ENCODE measurements at regions not wholly inside any gene's neighbourhood (a gene's known extent, or its start where the extent isn't known, plus 50 kb on each side); places are given as distances from the start of the nearest gene placed in this dataset.

DNA sequence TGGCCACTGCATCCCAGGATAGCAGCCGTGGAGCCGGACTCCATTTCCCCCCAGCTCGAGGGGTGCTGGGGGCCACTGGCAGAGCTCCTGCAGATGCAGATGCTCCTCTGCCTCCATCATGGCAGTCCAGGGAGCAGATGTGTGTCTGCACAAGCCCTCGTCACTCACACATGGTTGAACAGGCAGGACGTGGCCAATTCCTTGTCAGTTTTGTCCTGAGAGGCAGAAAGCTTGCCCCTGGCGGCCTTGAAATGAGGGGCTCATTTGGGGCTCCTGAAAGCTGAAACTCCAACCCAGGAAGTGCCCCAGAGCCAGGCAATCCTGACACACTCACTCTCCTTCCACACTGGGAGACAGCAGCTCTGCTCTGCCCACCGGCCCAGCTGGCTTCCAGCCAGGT is 100.9 kb upstream of the C14orf180 start:
- TF ChIP-seq, protein P1, sequence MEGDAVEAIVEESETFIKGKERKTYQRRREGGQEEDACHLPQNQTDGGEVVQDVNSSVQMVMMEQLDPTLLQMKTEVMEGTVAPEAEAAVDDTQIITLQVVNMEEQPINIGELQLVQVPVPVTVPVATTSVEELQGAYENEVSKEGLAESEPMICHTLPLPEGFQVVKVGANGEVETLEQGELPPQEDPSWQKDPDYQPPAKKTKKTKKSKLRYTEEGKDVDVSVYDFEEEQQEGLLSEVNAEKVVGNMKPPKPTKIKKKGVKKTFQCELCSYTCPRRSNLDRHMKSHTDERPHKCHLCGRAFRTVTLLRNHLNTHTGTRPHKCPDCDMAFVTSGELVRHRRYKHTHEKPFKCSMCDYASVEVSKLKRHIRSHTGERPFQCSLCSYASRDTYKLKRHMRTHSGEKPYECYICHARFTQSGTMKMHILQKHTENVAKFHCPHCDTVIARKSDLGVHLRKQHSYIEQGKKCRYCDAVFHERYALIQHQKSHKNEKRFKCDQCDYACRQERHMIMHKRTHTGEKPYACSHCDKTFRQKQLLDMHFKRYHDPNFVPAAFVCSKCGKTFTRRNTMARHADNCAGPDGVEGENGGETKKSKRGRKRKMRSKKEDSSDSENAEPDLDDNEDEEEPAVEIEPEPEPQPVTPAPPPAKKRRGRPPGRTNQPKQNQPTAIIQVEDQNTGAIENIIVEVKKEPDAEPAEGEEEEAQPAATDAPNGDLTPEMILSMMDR (IDR thresholded peaks at IDR 0.05): no peak

DNA sequence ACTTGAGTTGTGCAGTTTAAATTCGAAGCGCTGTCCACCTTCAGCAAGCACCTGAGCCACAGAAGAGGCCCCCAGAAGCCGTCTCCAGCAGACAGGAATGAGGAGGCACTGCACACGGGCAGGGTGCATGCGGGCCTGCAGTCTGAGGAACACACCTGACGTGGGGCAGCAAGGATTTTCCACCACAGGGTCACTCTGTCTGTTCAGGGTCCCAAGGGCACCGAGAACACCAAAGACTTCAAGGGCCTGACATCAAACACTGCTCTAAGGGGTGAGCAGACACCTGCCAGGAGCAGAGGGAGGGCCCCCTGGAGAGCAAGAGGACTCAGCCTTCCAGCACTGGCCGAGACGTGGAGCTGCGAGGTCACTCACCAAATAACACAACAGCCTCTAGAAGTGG is 99.7 kb upstream of the C14orf180 start:
- TF ChIP-seq, protein P1 (IDR thresholded peaks at IDR 0.05): no peak

DNA sequence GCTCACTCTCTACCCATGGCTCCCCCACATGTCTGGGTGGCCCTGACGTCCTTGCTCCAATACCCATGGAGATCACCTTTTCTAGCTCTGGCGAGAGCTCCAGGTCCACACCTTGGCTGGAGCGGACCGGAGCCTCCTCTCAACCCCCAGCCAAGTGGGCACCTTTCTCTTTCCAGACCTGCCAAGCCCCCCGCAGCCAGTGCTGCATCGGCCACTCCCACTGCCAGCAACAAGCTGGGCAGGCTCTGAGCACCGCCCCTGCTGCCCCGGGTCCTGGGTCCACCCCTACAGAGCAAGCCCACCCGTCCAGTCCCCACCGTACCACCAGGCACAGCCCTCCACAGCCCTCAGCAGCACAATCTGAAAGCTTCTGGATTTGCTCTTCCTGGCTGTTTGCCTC is 98.2 kb upstream of the C14orf180 start:
- TF ChIP-seq, protein P1 (IDR thresholded peaks at IDR 0.05): no peak

DNA sequence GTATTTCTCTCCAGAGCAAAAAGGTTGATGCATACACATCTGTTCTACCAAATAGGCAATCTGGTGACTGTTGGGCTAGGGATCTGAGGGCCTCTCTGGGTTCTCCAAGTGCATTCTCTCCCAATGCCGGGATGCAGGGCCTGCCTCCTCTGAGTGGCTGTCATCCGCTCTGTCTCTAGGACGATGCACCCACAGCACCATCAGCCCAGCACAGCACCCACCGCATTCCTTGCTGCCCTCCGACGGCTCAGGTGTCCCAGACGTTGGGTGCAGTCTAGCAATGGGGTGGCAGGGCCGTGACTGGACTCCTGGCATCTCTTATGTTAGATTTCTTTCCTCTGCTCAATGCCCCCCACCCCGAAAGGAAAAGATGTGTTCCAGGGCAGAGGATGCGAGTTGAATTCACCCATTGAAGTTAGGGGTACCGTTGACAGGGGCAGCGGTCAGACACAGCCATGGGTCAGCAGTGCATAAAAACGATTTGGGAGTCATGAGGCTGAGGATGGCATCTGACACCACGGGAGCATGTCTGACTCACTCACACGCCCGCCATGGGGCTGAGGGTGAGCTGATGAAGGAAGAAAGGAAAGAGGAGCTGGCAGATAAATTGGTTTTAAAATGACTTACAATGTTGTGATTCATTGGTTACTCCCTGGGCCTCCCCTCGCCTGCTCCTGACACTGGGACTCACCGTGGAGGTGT is 93.2 kb upstream of the C14orf180 start:
- TF ChIP-seq, protein P1 (IDR thresholded peaks at IDR 0.05): no peak

DNA sequence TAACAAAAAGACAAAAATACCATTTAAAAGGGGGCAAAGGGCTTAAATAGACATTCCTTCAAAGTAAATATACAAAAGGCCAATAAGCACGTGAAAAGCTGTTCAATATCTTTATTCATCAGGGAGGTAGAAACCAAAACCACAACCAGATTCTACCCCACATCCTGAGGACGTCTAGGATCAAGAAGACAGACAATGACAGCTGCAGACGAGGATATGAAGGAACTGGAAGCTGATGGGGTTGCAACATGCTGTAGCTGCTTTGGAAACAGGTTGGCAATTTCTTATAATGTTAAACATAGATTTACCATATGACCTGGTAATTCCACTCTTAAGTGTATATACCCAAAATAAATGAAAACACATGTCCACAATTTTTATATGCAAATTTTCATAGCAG is 85.1 kb upstream of the C14orf180 start:
- TF ChIP-seq, protein P1 (IDR thresholded peaks at IDR 0.05): no peak

DNA sequence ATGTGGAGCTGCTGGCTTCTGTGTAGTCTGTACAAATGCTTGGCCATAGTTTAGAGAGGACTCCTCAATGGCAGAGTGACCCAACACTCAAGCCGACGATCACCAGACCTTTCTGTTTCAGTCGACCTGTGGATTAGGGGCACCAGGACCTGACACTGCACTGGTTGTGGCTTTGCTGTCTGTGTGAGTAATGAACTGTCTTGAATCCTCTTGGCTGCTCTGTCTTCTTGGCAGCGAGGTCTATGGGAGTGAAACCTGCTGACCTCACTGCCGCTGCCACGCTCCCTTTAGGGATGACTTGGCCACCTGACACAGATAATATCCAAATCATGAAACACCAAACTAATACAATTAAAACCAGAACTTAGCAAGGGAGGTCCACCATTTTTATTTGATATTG is 83.5 kb upstream of the C14orf180 start:
- TF ChIP-seq, protein P1 (IDR thresholded peaks at IDR 0.05): no peak

DNA sequence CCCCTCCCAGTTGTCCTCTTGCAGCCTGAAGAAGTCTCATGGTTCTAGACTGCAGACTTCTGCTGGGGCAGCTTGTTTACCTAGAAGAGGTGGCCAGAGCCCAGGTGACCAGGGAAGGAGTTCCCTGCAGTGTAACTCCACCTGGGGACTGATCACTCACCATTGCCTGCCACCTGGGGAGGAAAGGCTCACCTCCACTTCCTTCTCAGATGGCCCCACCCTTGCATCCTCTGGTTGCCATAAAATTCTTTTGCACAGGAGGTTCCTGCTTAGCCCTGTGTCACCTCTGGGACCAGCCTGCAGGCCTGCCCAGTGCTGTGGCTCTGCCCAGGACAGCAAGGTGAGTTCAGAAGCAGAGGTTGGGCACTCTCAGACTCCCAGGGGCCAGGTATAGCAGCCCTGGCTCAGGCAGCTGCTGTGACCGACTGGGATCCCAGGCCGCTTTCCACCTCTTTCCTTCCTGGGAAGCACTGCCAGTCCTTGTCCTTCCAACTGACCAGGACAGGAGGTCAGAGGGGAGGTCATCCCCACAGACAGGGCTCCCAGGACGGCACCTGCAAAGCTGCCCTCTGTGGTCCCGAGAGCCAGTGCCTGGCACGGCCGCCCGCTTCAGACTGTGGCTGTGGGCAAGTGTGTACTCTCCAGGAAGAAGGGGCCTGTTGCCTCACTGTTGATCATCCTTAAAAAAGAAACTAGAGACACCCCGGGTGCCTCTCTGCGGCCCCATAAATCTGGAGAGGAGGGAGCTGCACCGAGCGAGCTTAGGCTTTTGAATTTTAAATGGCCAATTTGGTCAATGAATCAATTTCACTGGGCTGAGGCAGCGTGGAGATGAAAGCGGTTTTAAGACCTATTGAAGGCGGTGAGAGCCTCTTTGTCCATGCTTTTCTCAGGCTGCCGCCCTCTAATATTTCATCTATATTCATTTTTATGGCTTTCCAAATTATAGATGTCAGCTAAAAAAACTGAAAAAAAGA is 79.5 kb upstream of the C14orf180 start:
- TF ChIP-seq, protein P1 (IDR thresholded peaks at IDR 0.05): no peak

Data from LNCAP (cell line).